Right lung (tissue), 2 donors: ENCODE measurements at regions not wholly inside any gene's neighbourhood (a gene's known extent, or its start where the extent isn't known, plus 50 kb on each side); places are given as distances from the start of the nearest gene placed in this dataset.
"Not testable (repeated sequence)": the region's sequence is repeated elsewhere in the genome, so short reads cannot be mapped to it uniquely, and the experiment has no call there.

ENCODE experiments used
- DNase-seq, 2 donors: peaks; one replicate each; pipeline ENCODE4 v3.0.0-alpha.2; 2013

DNA sequence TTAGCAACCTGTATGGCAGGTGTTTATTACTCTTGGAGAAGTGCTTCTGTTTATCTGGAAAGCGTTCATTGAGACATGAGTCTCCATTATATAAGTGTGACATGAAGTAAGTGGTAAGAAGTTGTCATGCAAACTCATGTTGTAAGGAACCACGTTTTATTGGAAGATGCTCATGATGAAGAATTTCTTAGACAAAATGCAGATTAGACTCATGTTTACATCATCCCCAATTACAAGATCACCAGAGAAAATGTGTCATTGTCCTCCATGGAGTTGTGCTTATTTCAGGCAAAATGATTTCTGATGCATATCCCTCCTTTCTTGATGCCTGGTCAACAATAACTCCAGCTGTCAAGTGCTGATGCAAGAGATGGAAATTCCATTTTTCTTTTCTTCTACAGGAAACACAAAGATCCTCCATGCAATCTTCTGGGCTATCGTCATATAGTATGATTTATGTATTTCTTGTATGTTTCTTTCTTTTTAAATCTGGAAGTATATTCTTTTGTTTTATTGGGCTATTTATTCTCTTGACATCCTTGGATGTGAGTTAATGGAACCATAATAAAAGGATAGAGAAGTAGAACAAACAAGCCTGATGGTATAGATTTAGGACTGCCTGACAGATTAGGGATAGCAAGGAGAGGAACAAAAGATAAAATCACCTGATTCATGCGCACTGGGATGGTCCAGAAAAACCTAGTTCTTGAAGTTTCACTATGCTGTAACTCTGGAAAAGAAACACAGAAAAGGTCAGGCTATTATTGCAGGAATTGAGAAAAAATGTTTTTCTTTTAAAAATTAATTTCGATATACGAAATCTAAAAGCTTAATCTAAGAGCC lies 50.7 kb upstream of the DIAPH3 start:
- no peak for DNase-seq

DNA sequence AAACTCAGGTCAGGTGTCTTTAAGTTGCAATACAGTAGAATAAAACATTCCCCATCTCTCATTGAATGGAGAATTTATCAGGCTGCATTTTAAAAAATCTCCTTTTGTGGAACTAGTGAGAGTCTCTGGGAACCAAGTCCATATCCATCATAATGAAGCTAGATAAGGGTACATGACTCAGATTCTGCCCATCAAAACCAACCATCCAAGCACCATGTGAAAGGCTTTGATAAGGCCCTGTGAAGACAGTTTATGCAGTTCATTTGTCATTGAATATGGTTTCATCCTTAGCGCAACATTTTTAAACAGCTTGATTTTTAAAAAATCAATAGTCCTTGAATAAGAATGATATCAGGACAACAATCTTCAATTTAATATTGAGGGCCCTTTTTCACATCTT lies 56.3 kb upstream of the DIAPH3 start:
- no peak for DNase-seq

- no peak for DNase-seq
Measured at GRCh38 chr13:60221581-60221980, 57.9 kb upstream of the DIAPH3 start.

DNA sequence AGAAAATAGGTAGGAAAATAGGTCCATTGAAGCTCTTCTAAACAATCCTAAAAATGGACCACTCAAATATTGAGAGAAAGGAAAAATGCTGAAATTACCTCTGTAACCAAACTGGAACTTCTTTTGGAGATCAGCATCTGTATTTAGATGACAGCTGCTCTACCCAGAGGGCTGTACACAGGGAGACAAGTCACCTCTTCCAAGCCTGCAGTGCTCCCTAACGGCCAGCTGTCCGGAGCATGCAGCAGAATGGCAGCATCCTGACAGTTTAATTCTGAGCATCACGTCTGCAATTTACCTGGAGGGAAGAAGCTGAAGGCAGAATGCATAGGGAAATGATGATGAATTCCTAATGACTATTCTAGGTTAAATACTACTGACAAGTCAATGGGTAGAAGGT lies 62.8 kb upstream of the DIAPH3 start:
- DNase-seq: no peak

DNA sequence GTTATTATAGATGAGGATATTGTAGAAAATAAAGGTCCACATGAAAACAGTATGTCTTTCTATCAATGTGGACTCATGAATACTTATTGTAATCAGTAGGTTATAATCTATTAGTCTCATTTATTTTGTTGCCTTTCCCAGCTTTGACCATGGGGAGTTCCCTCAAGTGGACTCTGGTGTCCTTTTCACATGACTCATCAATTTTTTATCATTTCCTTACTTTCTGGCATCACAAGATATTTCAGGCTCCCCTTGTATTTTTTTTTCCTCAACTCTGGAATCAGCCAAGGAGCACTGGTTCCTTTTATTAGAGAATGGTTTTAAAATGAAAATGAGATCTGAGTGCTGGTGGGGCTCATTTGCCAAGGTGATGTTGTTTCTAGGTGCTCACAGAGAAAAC lies 63.4 kb upstream of the DIAPH3 start:
- no peak for DNase-seq

GRCh38 chr13:60229708-60230272 lies 66.1 kb upstream of the DIAPH3 start:
- DNase-seq: no peak

- DNase-seq: no peak
Measured at GRCh38 chr13:60230593-60230992, 66.9 kb upstream of the DIAPH3 start.

DNA sequence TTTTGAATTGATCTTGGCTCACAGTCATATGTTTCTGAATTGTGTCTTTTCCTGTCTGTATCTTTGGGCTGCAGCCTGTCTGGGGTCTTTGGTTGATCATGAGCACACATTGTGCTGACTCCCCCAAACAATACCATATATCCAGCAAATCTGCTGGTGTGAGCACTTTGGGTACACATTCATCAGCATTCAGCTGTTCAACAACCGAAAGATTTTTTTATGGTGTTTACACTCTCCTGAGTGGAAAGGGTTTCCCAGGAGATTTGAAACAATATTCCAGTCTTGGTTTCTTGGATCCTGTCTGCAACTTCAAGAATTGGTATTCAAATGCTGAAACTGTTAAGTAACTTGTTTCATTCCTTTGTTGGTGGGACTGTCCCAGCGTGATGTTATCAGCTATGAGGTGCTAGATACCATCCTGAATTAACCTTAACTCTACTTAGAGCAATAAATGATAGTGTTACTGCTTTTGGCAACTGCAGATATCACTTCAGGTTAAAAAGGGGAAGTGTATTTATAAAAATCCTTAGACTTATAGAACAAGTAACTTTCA lies 78.4 kb upstream of the DIAPH3 start:
- DNase-seq: no peak

- DNase-seq: no peak
Measured at GRCh38 chr13:60244381-60244780, 80.7 kb upstream of the DIAPH3 start.

DNA sequence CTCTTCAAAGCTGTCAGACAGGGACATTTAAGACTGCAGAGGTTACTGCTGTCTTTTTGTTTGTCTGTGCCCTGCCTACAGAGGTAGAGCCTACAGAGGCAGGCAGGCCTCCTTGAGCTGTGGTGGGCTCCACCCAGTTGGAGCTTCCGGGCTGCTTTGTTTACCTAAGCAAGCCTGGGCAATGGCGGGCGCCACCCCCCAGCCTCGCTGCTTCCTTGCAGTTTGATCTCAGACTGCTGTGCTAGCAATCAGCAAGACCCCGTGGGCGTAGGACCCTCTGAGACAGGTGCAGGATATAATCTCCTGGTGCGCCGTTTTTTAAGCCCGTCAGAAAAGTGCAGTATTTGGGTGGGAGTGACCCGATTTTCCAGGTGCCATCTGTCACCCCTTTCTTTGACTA lies 87.7 kb upstream of the DIAPH3 start:
- not testable (repeated sequence) for DNase-seq

DNA sequence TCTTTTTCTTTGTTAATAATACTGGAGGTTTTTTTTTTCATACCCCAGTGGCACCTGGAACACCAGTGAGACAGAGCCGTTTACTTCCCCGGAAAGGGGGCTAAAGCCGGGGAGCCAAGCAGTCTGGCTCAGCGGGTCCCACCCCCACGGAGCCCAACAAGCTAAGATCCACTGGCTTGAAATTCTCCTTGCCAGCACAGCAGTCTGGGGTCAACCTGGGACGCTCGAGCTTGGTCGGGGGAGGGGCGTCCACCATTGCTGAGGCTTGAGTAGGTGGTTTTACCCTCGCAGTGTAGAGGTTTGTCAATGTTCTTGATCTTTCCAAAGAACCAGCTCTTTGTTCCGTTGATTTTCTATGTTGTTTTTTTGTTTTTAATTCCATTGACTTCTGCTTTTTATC lies 94.6 kb upstream of the DIAPH3 start:
- DNase-seq: no peak

DNA sequence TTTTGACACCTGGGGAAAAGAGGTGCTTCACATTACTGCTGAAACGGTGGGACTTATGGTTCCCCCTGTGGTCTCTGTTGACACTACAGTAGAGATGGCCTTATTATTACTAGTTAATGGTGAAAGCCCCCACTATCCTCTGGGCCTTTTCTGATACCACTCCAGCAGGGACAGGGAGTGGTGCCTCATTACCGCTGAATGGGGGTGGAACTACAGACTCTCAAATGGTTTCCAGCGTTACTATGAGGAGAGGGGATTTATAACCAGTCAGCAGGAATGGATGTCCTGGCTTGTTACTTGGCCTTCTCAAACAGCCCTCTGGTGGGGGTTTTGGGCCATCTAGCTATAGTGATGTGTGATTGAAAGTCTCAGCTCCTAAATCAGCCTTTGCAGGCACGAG lies 96.7 kb upstream of the DIAPH3 start:
- DNase-seq: no peak

- no peak for DNase-seq
Measured at GRCh38 chr13:60261432-60262351, 98.0 kb upstream of the DIAPH3 start.

DNA sequence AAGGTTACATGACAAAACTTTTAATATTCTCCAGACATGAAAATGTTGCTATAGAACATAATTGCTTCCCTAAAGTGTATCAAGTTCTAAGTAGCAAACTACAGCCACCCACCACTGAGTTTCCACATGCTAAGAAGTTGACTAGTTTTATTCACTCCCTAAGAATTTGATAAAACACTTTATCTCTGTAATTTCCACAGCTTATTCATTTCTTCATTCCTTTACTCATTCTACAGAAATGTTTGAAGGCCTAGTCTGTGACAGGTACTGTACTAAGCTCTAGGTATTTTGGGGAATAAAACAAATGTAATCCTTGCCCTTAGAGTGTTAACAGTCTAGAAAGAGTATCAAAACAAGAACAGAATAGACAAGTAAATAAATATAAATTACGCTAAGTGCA lies 101.8 kb upstream of the DIAPH3 start:
- no peak for DNase-seq

- peak in 1 of 2 donors; percentile 6 for DNase-seq
Measured at GRCh38 chr13:60267498-60268202, 103.9 kb upstream of the DIAPH3 start.

DNA sequence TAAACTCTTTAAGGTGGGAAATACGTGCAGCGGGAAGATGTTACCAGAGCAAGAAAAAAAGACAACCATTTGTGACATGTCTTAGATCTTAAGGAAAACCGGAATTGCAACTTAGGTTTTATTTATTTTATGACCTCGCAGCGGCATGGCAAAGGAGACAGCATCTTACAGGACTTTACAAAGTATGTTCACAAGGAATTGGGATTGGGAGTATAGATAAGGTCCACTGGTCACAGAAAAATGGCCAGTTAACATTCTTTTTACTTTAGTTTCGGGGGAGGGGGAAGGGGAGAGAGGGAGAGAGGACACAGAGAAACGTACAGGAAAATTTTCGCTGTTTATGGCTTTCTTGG lies 104.5 kb upstream of the DIAPH3 start:
- DNase-seq: no peak

DNA sequence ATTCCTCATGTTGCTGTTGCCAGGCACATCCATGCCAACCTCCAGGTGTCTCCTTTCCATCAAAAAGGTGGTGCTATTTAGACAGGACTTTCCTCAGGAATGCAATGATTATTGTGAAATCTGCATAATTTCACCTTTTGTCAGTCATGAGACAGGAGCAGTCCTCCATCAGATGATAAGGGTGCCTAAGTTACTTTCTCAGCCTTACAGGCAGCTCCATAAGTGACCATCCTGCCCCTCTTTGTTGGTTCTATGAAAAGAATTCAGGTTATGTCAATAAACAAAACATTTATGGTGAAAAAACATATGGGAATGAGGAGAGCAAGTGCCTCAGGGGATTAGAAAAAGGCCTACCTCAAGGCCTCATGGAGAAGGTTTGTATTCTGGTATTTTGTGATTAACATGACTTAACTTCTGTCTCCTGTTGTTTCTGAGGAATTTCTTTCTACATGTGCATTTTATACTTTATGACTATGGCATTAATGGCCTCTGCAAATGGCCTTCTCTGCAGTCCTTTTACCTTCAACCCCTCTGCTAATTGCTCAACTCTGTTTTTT lies 110.3 kb upstream of the DIAPH3 start:
- DNase-seq: no peak

DNA sequence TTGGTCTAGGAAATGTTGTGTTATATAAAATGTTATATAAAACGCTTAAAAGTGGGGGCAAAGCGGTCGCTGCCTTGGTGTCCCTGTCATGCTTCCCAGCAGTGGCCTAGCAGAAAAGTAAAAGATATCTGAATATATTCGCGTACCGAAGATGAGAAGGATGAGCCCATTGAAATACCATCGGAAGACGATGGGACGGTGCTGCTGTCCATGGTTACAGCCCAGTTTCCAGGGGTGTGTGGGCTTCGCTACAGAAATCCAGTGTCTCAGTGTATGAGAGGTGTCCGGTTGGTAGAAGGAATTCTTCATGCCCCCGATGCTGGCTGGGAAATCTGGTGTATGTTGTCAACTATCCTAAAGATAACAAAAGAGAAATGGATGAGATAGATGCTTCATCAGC lies 110.9 kb upstream of the DIAPH3 start:
- DNase-seq: no peak

- DNase-seq: no peak
Measured at GRCh38 chr13:60275208-60275607, 111.5 kb upstream of the DIAPH3 start.

DNA sequence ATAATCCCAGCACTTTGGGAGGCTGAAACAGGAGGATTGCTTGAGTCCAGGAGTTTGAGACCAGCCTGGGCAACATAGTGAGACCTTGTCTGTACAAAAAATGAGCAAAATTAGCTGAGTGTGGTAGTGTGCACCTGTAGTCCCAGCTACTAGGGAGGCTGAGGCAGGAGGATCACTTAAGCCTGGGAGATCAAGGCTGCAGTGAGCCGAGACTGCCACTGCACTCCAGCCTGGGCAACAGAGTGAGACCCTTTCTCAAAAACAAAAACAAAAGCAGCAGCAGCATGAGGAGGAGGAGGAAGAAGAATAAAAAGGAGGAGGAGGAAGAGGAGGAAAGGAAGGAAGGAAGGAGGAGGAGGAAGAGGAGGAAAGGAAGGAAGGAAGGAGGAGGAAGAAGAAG lies 116.5 kb upstream of the TDRD3 start:
- not testable (repeated sequence) for DNase-seq

- no peak for DNase-seq
Measured at GRCh38 chr13:60282186-60282585, 114.8 kb upstream of the TDRD3 start.
